ENCODE measurements at regions not wholly inside any gene's neighbourhood (a gene's known extent, or its start where the extent isn't known, plus 50 kb on each side); places are given as distances from the start of the nearest gene placed in this dataset.

DNA sequence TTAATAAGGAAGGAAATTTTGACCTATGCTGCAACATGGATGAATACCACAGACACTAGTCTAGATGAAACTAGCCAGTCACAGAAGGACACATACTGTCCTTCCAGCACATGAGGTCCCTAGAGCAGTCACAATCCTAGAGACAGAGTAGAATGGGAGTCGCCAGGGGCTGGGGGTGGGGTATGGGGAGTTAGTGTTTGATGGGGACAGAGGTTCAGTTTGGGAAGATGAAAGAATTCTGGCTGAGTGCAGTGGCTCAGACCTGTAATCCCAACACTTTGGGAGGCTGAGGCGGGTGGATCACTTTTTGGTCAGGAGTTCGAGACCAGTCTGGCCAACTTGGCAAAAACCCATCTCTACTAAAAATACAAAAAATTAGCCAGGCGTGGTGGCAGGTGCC is 99.2 kb downstream of the TPRA1 start:
- TF ChIP-seq, protein P1, sequence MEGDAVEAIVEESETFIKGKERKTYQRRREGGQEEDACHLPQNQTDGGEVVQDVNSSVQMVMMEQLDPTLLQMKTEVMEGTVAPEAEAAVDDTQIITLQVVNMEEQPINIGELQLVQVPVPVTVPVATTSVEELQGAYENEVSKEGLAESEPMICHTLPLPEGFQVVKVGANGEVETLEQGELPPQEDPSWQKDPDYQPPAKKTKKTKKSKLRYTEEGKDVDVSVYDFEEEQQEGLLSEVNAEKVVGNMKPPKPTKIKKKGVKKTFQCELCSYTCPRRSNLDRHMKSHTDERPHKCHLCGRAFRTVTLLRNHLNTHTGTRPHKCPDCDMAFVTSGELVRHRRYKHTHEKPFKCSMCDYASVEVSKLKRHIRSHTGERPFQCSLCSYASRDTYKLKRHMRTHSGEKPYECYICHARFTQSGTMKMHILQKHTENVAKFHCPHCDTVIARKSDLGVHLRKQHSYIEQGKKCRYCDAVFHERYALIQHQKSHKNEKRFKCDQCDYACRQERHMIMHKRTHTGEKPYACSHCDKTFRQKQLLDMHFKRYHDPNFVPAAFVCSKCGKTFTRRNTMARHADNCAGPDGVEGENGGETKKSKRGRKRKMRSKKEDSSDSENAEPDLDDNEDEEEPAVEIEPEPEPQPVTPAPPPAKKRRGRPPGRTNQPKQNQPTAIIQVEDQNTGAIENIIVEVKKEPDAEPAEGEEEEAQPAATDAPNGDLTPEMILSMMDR (IDR thresholded peaks at IDR 0.05) = no peak
- no peak for TF ChIP-seq EZH2 (IDR thresholded peaks at IDR 0.05; ENCODE audit: borderline replicate concordance, insufficient read depth, low read depth, low read length, poor library complexity, severe bottlenecking)
